Glutamatergic neuron (in vitro differentiated cells): ENCODE measurements at regions not wholly inside any gene's neighbourhood (a gene's known extent, or its start where the extent isn't known, plus 50 kb on each side); places are given as distances from the start of the nearest gene placed in this dataset.

Experiments
- DNase-seq: peaks from one replicate; pipeline ENCODE4 v3.0.0; 2022
- H3K27ac Mint-ChIP-seq: one replicate; pipeline ENCODE4 v1.8.0; 2020; ENCODE audit warnings: mild to moderate bottlenecking, mixed read lengths, inconsistent platforms; ENCODE audit not compliant: unreplicated experiment
- H3K27me3 Mint-ChIP-seq: one replicate; pipeline ENCODE4 v1.8.0; 2020; ENCODE audit warnings: mild to moderate bottlenecking, moderate library complexity, mixed read lengths, inconsistent platforms; ENCODE audit not compliant: unreplicated experiment
- H3K36me3 Mint-ChIP-seq: one replicate; pipeline ENCODE4 v1.8.0; 2020; ENCODE audit warnings: mild to moderate bottlenecking, mixed read lengths, inconsistent platforms; ENCODE audit not compliant: unreplicated experiment
- H3K4me1 Mint-ChIP-seq: one replicate; pipeline ENCODE4 v1.8.0; 2020; ENCODE audit warnings: mild to moderate bottlenecking, low read depth, mixed read lengths, inconsistent platforms; ENCODE audit not compliant: unreplicated experiment
- H3K4me3 Mint-ChIP-seq: one replicate; pipeline ENCODE4 v1.8.0; 2020; ENCODE audit warnings: mild to moderate bottlenecking, mixed read lengths, inconsistent platforms; ENCODE audit not compliant: unreplicated experiment
- H3K9me3 Mint-ChIP-seq: one replicate; pipeline ENCODE4 v1.8.0; 2020; ENCODE audit warnings: mild to moderate bottlenecking, moderate library complexity, mixed read lengths, inconsistent platforms; ENCODE audit not compliant: unreplicated experiment
- TF ChIP-seq, protein P1 (sequence below): fragments of 200-600 bp; sonication (generic); IDR thresholded peaks from one replicate; pipeline ENCODE4 v1.5.0; 2021; ENCODE audit not compliant: partially characterized antibody, unreplicated experiment

DNA sequence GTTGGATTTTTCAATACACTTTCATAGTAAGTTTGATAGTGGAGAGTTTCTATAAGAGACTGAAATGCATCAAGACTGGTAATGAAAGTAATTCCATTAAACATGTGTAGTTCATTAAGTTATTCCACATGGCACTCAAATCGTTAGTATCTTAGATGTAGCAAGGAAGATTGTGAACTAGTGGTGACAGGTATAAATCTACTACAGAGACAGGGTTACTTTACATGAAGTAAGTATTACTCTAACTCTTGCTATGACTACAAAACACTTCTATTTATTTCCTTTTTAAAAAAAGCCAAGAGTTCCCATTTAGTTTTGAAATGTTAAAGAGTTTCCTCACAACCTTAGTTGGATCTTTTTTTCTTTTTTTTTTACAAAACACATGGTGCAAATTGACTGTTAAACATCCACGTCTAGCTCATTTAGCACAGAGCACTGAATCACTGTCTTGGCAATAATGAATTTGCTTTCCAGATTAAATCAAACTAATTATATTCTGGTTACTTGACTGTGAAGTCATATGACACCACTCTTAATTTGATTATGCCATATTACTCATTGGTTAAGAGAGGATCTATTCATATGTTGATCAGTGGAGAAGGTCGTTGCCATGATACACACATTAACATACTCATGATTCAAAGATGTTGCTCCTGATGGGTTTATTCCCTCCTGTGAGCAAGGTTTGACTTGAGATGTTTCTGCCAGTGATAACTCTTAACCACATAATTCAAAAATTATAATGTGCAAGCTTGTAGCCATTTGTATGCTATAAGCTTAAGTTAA, 644.8 kb downstream of the EFNA5 start:
- H3K27ac Mint-ChIP-seq: no peak overlapping the region
- H3K4me1 Mint-ChIP-seq: peaks cover 18% of the 10 kb centered on the region
- TF ChIP-seq, protein P1, sequence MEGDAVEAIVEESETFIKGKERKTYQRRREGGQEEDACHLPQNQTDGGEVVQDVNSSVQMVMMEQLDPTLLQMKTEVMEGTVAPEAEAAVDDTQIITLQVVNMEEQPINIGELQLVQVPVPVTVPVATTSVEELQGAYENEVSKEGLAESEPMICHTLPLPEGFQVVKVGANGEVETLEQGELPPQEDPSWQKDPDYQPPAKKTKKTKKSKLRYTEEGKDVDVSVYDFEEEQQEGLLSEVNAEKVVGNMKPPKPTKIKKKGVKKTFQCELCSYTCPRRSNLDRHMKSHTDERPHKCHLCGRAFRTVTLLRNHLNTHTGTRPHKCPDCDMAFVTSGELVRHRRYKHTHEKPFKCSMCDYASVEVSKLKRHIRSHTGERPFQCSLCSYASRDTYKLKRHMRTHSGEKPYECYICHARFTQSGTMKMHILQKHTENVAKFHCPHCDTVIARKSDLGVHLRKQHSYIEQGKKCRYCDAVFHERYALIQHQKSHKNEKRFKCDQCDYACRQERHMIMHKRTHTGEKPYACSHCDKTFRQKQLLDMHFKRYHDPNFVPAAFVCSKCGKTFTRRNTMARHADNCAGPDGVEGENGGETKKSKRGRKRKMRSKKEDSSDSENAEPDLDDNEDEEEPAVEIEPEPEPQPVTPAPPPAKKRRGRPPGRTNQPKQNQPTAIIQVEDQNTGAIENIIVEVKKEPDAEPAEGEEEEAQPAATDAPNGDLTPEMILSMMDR: no peak
- H3K27me3 Mint-ChIP-seq: no peaks in the 10 kb centered on the region
- H3K9me3 Mint-ChIP-seq: no peaks in the 10 kb centered on the region
- H3K36me3 Mint-ChIP-seq: no peaks in the 10 kb centered on the region
- no peak overlapping the region for H3K4me3 Mint-ChIP-seq
- no peak for DNase-seq

DNA sequence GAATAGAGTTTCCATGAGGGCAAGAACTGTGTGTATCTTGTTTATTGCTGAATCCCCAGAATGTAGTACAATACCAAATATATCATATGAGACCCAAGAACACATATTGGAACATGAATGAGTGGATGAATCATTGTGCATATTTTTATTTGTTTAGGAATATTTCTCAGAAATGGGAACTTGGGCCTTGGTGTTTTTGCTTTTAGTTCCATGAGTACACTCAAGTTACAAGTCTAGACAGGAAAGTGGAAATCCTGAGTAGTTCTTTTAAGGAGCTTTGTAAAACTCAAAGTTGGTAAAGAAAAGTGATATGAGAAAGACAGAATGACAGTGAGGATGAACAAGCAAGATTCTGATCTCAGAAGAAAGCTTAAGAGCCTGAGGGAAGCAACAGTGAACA, 647.0 kb downstream of the EFNA5 start:
- no peak overlapping the region for H3K4me3 Mint-ChIP-seq
- no peak overlapping the region for H3K27ac Mint-ChIP-seq
- DNase-seq: no peak
- TF ChIP-seq, protein P1: no peak
- no peaks in the 10 kb centered on the region for H3K27me3 Mint-ChIP-seq
- H3K4me1 Mint-ChIP-seq: peaks cover 16% of the 10 kb centered on the region
- no peaks in the 10 kb centered on the region for H3K36me3 Mint-ChIP-seq
- no peaks in the 10 kb centered on the region for H3K9me3 Mint-ChIP-seq

DNA sequence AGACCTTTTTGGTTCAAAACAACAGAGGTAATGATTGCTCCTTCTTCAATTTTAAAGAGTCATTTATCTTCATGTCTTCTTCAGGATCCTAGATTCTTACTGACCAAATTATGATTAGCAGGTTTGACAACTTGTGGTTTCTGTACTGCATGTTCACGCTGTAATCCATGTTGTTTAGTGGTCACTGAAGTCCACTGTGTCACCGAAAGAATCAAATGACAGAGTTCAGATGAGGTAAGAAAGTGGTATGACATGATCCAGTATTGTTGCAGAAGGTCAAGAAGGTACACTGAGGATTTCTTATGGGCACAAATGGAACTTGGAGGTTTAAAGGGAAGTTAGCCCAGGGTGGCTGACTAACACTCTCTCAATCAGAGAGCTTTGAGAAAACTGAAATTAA, 649.2 kb downstream of the EFNA5 start:
- no peak for DNase-seq
- H3K36me3 Mint-ChIP-seq: no peaks in the 10 kb centered on the region
- no peaks in the 10 kb centered on the region for H3K27me3 Mint-ChIP-seq
- H3K4me1 Mint-ChIP-seq: peaks cover 9% of the 10 kb centered on the region
- H3K4me3 Mint-ChIP-seq: no peak overlapping the region
- TF ChIP-seq, protein P1: no peak
- no peak overlapping the region for H3K27ac Mint-ChIP-seq
- H3K9me3 Mint-ChIP-seq: no peaks in the 10 kb centered on the region

DNA sequence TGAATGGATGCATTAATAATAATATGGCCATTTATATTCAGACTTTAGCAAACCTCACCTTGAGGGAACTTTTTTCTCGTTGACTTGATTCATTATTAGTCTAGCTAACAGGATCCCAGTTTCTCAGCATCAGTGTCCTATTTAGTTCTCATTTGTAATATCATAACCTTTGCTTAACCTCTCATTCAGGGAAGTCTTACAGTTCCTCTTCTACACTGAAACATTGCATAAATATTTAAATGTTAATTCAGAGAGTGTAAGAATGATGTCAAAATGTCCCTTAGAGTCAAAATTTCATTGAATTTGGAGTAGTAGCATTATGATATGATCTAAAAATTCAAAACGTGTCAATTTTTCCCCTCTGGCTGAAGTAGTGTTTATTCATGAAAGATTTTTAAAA, 650.1 kb downstream of the EFNA5 start:
- DNase-seq: no peak
- H3K4me3 Mint-ChIP-seq: no peak overlapping the region
- H3K9me3 Mint-ChIP-seq: no peaks in the 10 kb centered on the region
- TF ChIP-seq, protein P1: no peak
- peaks cover 6% of the 10 kb centered on the region for H3K4me1 Mint-ChIP-seq
- no peak overlapping the region for H3K27ac Mint-ChIP-seq
- H3K27me3 Mint-ChIP-seq: no peaks in the 10 kb centered on the region
- no peaks in the 10 kb centered on the region for H3K36me3 Mint-ChIP-seq

DNA sequence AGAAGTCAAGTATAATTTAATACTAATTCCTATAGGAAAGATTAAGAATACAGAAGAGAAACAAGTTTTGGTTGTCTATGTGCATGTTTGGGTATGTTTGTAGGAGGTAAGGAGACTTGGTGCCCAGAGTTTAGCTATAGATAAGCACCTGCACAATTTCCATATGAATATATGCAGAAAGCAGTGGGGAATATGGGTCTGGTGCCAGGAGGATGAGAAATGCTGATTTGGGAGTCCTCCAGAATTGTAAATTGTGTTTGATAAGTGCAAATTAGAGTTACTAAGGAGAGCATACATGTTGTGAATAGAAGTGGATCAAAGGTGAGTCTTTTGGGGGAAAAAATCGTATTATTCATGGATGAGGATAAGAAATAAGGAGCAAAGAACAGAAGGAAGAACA, 653.1 kb downstream of the EFNA5 start:
- Mint-ChIP-seq H3K4me1 (peaks cover 2% of the 10 kb centered on the region), H3K4me3 (no peak overlapping the region), H3K36me3 (no peaks in the 10 kb centered on the region), H3K27ac (no peak overlapping the region), H3K9me3 (no peaks in the 10 kb centered on the region), H3K27me3 (no peaks in the 10 kb centered on the region)
- DNase-seq: no peak
- TF ChIP-seq, protein P1: no peak
